Kidney glomerular epithelial cell (primary cell): ENCODE measurements at regions not wholly inside any gene's neighbourhood (a gene's known extent, or its start where the extent isn't known, plus 50 kb on each side); places are given as distances from the start of the nearest gene placed in this dataset.

ENCODE experiments used
- DNase-seq: peaks from one replicate; lab custom pipeline; 2025; lab: John Stamatoyannopoulos, UW

- no peak for DNase-seq
These were observed 1087.1 kb downstream of the C4orf33 start for GRCh38 chr4:130183096-130183495.

GRCh38 chr4:130183766-130184165 lies 1087.8 kb downstream of the C4orf33 start:
- no peak for DNase-seq

GRCh38 chr4:130185123-130185522 lies 1089.2 kb downstream of the C4orf33 start:
- no peak for DNase-seq

- DNase-seq: no peak
These were observed 1091.0 kb downstream of the C4orf33 start for GRCh38 chr4:130186931-130187330.

GRCh38 chr4:130187587-130187986 lies 1091.6 kb downstream of the C4orf33 start:
- no peak for DNase-seq

- no peak for DNase-seq
These were observed 1096.8 kb downstream of the C4orf33 start for GRCh38 chr4:130192787-130193186.

- no peak for DNase-seq
These were observed 1102.0 kb downstream of the C4orf33 start for GRCh38 chr4:130197946-130198345.

- no peak for DNase-seq
These were observed 1107.6 kb downstream of the C4orf33 start for GRCh38 chr4:130203571-130203970.

- DNase-seq: no peak
These were observed 1114.9 kb downstream of the C4orf33 start for GRCh38 chr4:130210864-130211263.

- DNase-seq: no peak
These were observed 1118.3 kb downstream of the C4orf33 start for GRCh38 chr4:130214268-130214667.

GRCh38 chr4:130233377-130234047 lies 1137.6 kb downstream of the C4orf33 start:
- DNase-seq: no peak

- no peak for DNase-seq
These were observed 1142.2 kb downstream of the C4orf33 start for GRCh38 chr4:130238121-130238520.

- no peak for DNase-seq
These were observed 1153.0 kb downstream of the C4orf33 start for GRCh38 chr4:130249002-130249401.

- no peak for DNase-seq
These were observed 1161.3 kb downstream of the C4orf33 start for GRCh38 chr4:130257271-130257670.

- DNase-seq: no peak
These were observed 1170.9 kb downstream of the C4orf33 start for GRCh38 chr4:130266814-130267213.

GRCh38 chr4:130288576-130288975 lies 1192.6 kb downstream of the C4orf33 start:
- DNase-seq: no peak

GRCh38 chr4:130293692-130294091 lies 1197.7 kb downstream of the C4orf33 start:
- no peak for DNase-seq

GRCh38 chr4:130296448-130296847 lies 1200.5 kb downstream of the C4orf33 start:
- DNase-seq: no peak

- DNase-seq: no peak
These were observed 1210.6 kb downstream of the C4orf33 start for GRCh38 chr4:130306566-130306965.

GRCh38 chr4:130309221-130309620 lies 1213.3 kb downstream of the C4orf33 start:
- DNase-seq: no peak

GRCh38 chr4:130322439-130322838 lies 1226.5 kb downstream of the C4orf33 start:
- DNase-seq: no peak

- DNase-seq: no peak
These were observed 1233.1 kb downstream of the C4orf33 start for GRCh38 chr4:130329036-130329435.

- no peak for DNase-seq
These were observed 1237.3 kb downstream of the C4orf33 start for GRCh38 chr4:130333241-130333759.
